Right lobe of liver (tissue), 4 donors: ENCODE measurements at regions not wholly inside any gene's neighbourhood (a gene's known extent, or its start where the extent isn't known, plus 50 kb on each side); places are given as distances from the start of the nearest gene placed in this dataset.

Experiments used
- POLR2A ChIP-seq: fragments of 450-650 bp; IDR thresholded peaks from one replicate; pipeline ENCODE4 v1.6.1; 2017; ENCODE audit warnings: antibody characterized with exemption, mild to moderate bottlenecking
- TF ChIP-seq, protein P1 (sequence below), 4 donors: fragments of 200-600 bp in 3 of 4; fragments of 450-650 bp in 1 of 4; IDR thresholded peaks; one replicate each; pipeline versions ENCODE4 v1.5.1 to v1.8.0; 2016 to 2022; ENCODE audit warnings: antibody characterized with exemption in 4 of 4, mild to moderate bottlenecking in 2 of 4
- donor health status: DM: no; HTN: no; CAD: no.
- donor health status: DM: no; HTN: no; CAD: no.
- donor health status: DM: no; HTN: yes; CAD: no.

GRCh38 chr7:121676168-121676567, 196.8 kb upstream of the PTPRZ1 start:
- TF ChIP-seq, protein P1, sequence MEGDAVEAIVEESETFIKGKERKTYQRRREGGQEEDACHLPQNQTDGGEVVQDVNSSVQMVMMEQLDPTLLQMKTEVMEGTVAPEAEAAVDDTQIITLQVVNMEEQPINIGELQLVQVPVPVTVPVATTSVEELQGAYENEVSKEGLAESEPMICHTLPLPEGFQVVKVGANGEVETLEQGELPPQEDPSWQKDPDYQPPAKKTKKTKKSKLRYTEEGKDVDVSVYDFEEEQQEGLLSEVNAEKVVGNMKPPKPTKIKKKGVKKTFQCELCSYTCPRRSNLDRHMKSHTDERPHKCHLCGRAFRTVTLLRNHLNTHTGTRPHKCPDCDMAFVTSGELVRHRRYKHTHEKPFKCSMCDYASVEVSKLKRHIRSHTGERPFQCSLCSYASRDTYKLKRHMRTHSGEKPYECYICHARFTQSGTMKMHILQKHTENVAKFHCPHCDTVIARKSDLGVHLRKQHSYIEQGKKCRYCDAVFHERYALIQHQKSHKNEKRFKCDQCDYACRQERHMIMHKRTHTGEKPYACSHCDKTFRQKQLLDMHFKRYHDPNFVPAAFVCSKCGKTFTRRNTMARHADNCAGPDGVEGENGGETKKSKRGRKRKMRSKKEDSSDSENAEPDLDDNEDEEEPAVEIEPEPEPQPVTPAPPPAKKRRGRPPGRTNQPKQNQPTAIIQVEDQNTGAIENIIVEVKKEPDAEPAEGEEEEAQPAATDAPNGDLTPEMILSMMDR (IDR thresholded peaks at IDR 0.05), result no peak
- no peak for TF ChIP-seq POLR2A
